SK-N-SH treated with all-trans-retinoic acid at 6 μM for 48 hours (cell line): ENCODE measurements at regions not wholly inside any gene's neighbourhood (a gene's known extent, or its start where the extent isn't known, plus 50 kb on each side); places are given as distances from the start of the nearest gene placed in this dataset.

Experiments
- ATAC-seq: fragments of 200-7000 bp; cut with Tn5 transposase; 3 replicates; pipeline ENCODE4 v1.9.1; 2020; ENCODE audit warnings: mild to moderate bottlenecking, moderate library complexity
- ARNTL ChIP-seq: fragments of 450-650 bp; formaldehyde crosslinking; IDR thresholded peaks from 2 replicates; pipeline ENCODE4 v1.5.0; 2020; ENCODE audit warnings: low read depth, mild to moderate bottlenecking, moderate library complexity, borderline replicate concordance
- BACH2 ChIP-seq: fragments of 250-450 bp; sonication (Bioruptor Pico); IDR thresholded peaks from 2 replicates; pipeline ENCODE4 v1.9.0; 2021; ENCODE audit warnings: mild to moderate bottlenecking, borderline replicate concordance
- CSDC2 ChIP-seq: fragments of 250-450 bp; sonication (Bioruptor Pico); IDR thresholded peaks from 2 replicates; pipeline ENCODE4 v1.5.0; 2020; ENCODE audit warnings: mild to moderate bottlenecking, moderate library complexity
- ESRRG ChIP-seq: fragments of 250-450 bp; sonication (Bioruptor Pico); IDR thresholded peaks from 2 replicates; pipeline ENCODE4 v1.6.1; 2021; ENCODE audit warnings: mild to moderate bottlenecking
- GLIS3 ChIP-seq: fragments of 250-450 bp; sonication (Bioruptor Pico); IDR thresholded peaks from 2 replicates; pipeline ENCODE4 v1.5.0; 2020; ENCODE audit warnings: mild to moderate bottlenecking, moderate library complexity
- ISL1 ChIP-seq: fragments of 250-450 bp; sonication (Bioruptor Pico); IDR thresholded peaks from 2 replicates; pipeline ENCODE4 v2.1.2; 2022; ENCODE audit warnings: mild to moderate bottlenecking, moderate library complexity
- OSR1 ChIP-seq: fragments of 250-450 bp; sonication (Bioruptor Pico); IDR thresholded peaks from 2 replicates; pipeline ENCODE4 v1.8.0; 2022; ENCODE audit warnings: moderate library complexity, mild to moderate bottlenecking, inconsistent platforms
- RARB ChIP-seq: fragments of 250-450 bp; sonication (Bioruptor Pico); IDR thresholded peaks from 2 replicates; pipeline ENCODE4 v1.8.0; 2021; ENCODE audit warnings: mild to moderate bottlenecking, moderate library complexity
- SNAI2 ChIP-seq: fragments of 250-450 bp; sonication (Bioruptor Pico); IDR thresholded peaks from 2 replicates; pipeline ENCODE4 v1.5.0; 2020; ENCODE audit warnings: mild to moderate bottlenecking, moderate library complexity
- TCF4 ChIP-seq: fragments of 250-450 bp; sonication (Bioruptor Pico); IDR thresholded peaks from 2 replicates; pipeline ENCODE4 v1.8.0; 2021; ENCODE audit warnings: mild to moderate bottlenecking, moderate library complexity, borderline replicate concordance
- TOX ChIP-seq: fragments of 250-450 bp; sonication (Bioruptor Pico); IDR thresholded peaks from 2 replicates; pipeline ENCODE4 v1.8.0; 2021; ENCODE audit warnings: mild to moderate bottlenecking, moderate library complexity, borderline replicate concordance
- ZC3H10 ChIP-seq: fragments of 250-450 bp; sonication (Bioruptor Pico); IDR thresholded peaks from 2 replicates; pipeline ENCODE4 v1.5.1; 2021; ENCODE audit warnings: mild to moderate bottlenecking, moderate library complexity
- ZFP3 ChIP-seq: fragments of 250-450 bp; sonication (Bioruptor Pico); IDR thresholded peaks from 2 replicates; pipeline ENCODE4 v1.5.0; 2020; ENCODE audit warnings: mild to moderate bottlenecking, moderate library complexity
- ZFP30 ChIP-seq: fragments of 450-650 bp; formaldehyde crosslinking; IDR thresholded peaks from 2 replicates; pipeline ENCODE4 v1.5.0; 2022; ENCODE audit warnings: mild to moderate bottlenecking, moderate library complexity
- ZNF565 ChIP-seq: fragments of 450-650 bp; formaldehyde crosslinking; conservative IDR thresholded peaks from 2 replicates; pipeline ENCODE4 v1.5.0; 2020; ENCODE audit warnings: low read depth, mild to moderate bottlenecking, moderate library complexity
- ZNF70 ChIP-seq: fragments of 450-650 bp; formaldehyde crosslinking; IDR thresholded peaks from 2 replicates; pipeline ENCODE4 v1.5.0; 2020; ENCODE audit warnings: mild to moderate bottlenecking, moderate library complexity
- ZNF8 ChIP-seq: fragments of 450-650 bp; formaldehyde crosslinking; IDR thresholded peaks from 2 replicates; pipeline ENCODE4 v1.5.0; 2020; ENCODE audit warnings: mild to moderate bottlenecking, moderate library complexity
- TF ChIP-seq, protein P1 (sequence below): fragments of 250-450 bp; sonication (Bioruptor Pico); IDR thresholded peaks from 2 replicates; pipeline ENCODE4 v1.8.0; 2020; ENCODE audit warnings: mild to moderate bottlenecking, moderate library complexity, borderline replicate concordance
- TF ChIP-seq, protein P2 (sequence below): fragments of 250-450 bp; sonication (Bioruptor Pico); IDR thresholded peaks from 2 replicates; pipeline ENCODE4 v1.5.1; 2020; ENCODE audit warnings: low read depth, mild to moderate bottlenecking, moderate library complexity
- TF ChIP-seq, protein P3 (sequence below): fragments of 250-450 bp; sonication (Bioruptor Pico); IDR thresholded peaks from 2 replicates; pipeline ENCODE4 v1.8.0; 2021; ENCODE audit warnings: low read depth, mild to moderate bottlenecking, moderate library complexity, borderline replicate concordance
- TF ChIP-seq, protein P4 (sequence below): fragments of 250-450 bp; sonication (Bioruptor Pico); IDR thresholded peaks from 2 replicates; pipeline ENCODE4 v1.5.0; 2020; ENCODE audit warnings: mild to moderate bottlenecking, moderate library complexity
- TF ChIP-seq, protein P5 (sequence below): fragments of 250-450 bp; sonication (Bioruptor Pico); IDR thresholded peaks from 2 replicates; pipeline ENCODE4 v1.5.1; 2021; ENCODE audit warnings: mild to moderate bottlenecking, moderate library complexity

DNA sequence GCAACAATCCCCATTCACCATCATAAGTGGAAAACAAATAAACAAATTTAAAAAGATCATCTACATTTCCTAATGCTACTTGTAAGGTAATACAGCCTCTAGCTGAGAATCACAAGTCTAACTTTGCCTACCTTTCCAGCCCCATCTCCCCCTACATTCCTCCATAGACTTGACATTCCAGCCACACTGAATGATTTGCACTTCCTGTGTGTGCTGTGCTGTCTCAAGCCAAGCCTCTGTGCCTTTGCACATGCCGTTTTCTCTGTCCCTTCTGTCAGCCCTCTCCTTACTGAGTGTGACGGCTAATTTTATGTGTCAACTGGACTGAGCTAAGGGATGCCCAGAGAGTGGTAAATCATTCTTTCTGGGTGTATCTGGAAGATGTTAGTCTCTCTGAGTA is 82.4 kb upstream of the MBIP start:
- no peak for ATAC-seq
- TF ChIP-seq, protein P1, sequence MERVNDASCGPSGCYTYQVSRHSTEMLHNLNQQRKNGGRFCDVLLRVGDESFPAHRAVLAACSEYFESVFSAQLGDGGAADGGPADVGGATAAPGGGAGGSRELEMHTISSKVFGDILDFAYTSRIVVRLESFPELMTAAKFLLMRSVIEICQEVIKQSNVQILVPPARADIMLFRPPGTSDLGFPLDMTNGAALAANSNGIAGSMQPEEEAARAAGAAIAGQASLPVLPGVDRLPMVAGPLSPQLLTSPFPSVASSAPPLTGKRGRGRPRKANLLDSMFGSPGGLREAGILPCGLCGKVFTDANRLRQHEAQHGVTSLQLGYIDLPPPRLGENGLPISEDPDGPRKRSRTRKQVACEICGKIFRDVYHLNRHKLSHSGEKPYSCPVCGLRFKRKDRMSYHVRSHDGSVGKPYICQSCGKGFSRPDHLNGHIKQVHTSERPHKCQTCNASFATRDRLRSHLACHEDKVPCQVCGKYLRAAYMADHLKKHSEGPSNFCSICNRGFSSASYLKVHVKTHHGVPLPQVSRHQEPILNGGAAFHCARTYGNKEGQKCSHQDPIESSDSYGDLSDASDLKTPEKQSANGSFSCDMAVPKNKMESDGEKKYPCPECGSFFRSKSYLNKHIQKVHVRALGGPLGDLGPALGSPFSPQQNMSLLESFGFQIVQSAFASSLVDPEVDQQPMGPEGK (CRISPR knock-in tag), result no peak
- TF ChIP-seq, protein P2, sequence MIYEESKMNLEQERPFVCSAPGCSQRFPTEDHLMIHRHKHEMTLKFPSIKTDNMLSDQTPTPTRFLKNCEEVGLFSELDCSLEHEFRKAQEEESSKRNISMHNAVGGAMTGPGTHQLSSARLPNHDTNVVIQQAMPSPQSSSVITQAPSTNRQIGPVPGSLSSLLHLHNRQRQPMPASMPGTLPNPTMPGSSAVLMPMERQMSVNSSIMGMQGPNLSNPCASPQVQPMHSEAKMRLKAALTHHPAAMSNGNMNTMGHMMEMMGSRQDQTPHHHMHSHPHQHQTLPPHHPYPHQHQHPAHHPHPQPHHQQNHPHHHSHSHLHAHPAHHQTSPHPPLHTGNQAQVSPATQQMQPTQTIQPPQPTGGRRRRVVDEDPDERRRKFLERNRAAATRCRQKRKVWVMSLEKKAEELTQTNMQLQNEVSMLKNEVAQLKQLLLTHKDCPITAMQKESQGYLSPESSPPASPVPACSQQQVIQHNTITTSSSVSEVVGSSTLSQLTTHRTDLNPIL, result no peak
- TF ChIP-seq, protein P3, sequence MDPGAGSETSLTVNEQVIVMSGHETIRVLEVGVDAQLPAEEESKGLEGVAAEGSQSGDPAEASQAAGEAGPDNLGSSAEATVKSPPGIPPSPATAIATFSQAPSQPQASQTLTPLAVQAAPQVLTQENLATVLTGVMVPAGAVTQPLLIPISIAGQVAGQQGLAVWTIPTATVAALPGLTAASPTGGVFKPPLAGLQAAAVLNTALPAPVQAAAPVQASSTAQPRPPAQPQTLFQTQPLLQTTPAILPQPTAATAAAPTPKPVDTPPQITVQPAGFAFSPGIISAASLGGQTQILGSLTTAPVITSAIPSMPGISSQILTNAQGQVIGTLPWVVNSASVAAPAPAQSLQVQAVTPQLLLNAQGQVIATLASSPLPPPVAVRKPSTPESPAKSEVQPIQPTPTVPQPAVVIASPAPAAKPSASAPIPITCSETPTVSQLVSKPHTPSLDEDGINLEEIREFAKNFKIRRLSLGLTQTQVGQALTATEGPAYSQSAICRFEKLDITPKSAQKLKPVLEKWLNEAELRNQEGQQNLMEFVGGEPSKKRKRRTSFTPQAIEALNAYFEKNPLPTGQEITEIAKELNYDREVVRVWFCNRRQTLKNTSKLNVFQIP (CRISPR knock-in tag), result no peak
- TF ChIP-seq, protein P4, sequence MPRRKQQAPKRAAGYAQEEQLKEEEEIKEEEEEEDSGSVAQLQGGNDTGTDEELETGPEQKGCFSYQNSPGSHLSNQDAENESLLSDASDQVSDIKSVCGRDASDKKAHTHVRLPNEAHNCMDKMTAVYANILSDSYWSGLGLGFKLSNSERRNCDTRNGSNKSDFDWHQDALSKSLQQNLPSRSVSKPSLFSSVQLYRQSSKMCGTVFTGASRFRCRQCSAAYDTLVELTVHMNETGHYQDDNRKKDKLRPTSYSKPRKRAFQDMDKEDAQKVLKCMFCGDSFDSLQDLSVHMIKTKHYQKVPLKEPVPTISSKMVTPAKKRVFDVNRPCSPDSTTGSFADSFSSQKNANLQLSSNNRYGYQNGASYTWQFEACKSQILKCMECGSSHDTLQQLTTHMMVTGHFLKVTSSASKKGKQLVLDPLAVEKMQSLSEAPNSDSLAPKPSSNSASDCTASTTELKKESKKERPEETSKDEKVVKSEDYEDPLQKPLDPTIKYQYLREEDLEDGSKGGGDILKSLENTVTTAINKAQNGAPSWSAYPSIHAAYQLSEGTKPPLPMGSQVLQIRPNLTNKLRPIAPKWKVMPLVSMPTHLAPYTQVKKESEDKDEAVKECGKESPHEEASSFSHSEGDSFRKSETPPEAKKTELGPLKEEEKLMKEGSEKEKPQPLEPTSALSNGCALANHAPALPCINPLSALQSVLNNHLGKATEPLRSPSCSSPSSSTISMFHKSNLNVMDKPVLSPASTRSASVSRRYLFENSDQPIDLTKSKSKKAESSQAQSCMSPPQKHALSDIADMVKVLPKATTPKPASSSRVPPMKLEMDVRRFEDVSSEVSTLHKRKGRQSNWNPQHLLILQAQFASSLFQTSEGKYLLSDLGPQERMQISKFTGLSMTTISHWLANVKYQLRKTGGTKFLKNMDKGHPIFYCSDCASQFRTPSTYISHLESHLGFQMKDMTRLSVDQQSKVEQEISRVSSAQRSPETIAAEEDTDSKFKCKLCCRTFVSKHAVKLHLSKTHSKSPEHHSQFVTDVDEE (CRISPR knock-in tag), result no peak
- TF ChIP-seq ZFP30 (CRISPR knock-in tag) (no peak), TCF4 (no peak), ZNF8 (no peak), OSR1 (CRISPR knock-in tag) (no peak), ZNF70 (CRISPR knock-in tag) (no peak), ZNF565 (CRISPR knock-in tag) (no peak), ZC3H10 (CRISPR knock-in tag) (no peak), SNAI2 (no peak), CSDC2 (CRISPR knock-in tag) (no peak), ESRRG (CRISPR knock-in tag) (no peak), GLIS3 (CRISPR knock-in tag) (no peak), BACH2 (CRISPR knock-in tag) (no peak), RARB (CRISPR knock-in tag) (no peak), TOX (CRISPR knock-in tag) (no peak)
- TF ChIP-seq, protein P5, sequence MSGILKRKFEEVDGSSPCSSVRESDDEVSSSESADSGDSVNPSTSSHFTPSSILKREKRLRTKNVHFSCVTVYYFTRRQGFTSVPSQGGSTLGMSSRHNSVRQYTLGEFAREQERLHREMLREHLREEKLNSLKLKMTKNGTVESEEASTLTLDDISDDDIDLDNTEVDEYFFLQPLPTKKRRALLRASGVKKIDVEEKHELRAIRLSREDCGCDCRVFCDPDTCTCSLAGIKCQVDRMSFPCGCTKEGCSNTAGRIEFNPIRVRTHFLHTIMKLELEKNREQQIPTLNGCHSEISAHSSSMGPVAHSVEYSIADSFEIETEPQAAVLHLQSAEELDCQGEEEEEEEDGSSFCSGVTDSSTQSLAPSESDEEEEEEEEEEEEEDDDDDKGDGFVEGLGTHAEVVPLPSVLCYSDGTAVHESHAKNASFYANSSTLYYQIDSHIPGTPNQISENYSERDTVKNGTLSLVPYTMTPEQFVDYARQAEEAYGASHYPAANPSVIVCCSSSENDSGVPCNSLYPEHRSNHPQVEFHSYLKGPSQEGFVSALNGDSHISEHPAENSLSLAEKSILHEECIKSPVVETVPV (CRISPR knock-in tag), result no peak

DNA sequence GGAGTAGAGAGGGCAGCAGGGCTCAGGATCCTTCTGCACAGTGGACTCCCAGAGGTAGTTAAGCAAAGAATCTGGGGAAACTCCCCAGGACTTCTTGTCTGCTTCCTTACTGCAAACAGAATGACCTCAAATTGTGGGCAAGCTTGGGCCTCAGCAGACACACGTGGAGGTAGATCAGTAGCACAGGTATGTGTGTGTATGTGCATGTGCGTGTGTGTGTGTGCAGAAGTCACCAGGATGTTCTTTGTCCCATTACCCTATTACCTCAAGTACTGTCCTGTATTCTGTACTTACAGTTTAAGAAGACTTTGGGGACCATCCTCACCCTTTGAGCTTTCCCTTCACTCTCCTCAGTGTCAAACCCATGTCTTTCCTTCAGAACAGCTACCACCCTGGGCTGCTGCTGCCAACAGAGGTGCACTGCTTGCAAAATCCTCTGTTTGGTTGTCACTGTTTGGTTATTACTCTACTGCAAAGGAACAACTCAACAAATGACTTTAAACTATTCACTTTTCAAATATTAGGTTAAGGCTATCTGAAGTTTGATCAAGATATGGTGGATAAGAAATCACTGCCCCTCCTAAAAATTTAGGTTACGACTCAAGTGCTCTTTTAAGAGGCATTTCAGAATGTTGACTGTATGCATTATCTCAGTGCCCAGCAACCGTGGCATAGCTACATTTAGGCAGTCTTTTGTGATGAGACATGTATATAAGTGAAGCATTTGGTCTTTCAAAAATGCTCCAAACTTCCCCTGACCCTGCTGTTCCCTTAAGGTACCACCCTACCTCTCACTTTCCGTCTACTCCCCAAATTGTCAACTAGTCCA is 78.2 kb upstream of the MBIP start:
- TF ChIP-seq, protein P4 (CRISPR knock-in tag), result no peak
- TF ChIP-seq ZNF8 (no peak), ZFP3 (CRISPR knock-in tag) (no peak), ISL1 (CRISPR knock-in tag) (no peak), OSR1 (CRISPR knock-in tag) (no peak), CSDC2 (CRISPR knock-in tag) (no peak), ARNTL (CRISPR knock-in tag) (no peak)
- ATAC-seq, result no peak
